ENCODE measurements at regions not wholly inside any gene's neighbourhood (a gene's known extent, or its start where the extent isn't known, plus 50 kb on each side); places are given as distances from the start of the nearest gene placed in this dataset.

- TF ChIP-seq CTCF (IDR thresholded peaks at IDR 0.05) (no peak), EP300 (IDR thresholded peaks at IDR 0.05) (no peak)
These were observed 198.8 kb downstream of the FAT3 start for GRCh38 chr11:92423115-92424034.

Measured in upper lobe of left lung (tissue), 4 donors.